Neural cell (in vitro differentiated cells): ENCODE measurements at regions not wholly inside any gene's neighbourhood (a gene's known extent, or its start where the extent isn't known, plus 50 kb on each side); places are given as distances from the start of the nearest gene placed in this dataset.

Experiments used
- H2AFZ ChIP-seq: fragments of 200-600, 300-800 bp; sonication (generic), shearing (Covaris generic); 2 replicates; pipeline ENCODE4 v1.6.0; 2014; ENCODE audit warnings: low read depth, mild to moderate bottlenecking, antibody characterized with exemption, low read length, moderate library complexity
- H3F3A ChIP-seq: fragments of 200-600 bp; shearing (Covaris generic); 2 replicates; pipeline ENCODE4 v1.6.1; 2016; ENCODE audit warnings: mild to moderate bottlenecking, moderate library complexity, mixed read lengths, antibody characterized with exemption, low read length; ENCODE audit not compliant: insufficient read depth, poor library complexity, severe bottlenecking
- H3K27ac ChIP-seq: fragments of 200-600, 300-800 bp; sonication (generic), shearing (Covaris generic); 2 replicates; pipeline ENCODE4 v1.5.1; 2014; ENCODE audit warnings: mild to moderate bottlenecking, low read length, moderate library complexity
- H3K27me3 ChIP-seq: fragments of 300-800, 200-600 bp; sonication (generic), shearing (Covaris generic); 2 replicates; pipeline ENCODE4 v1.6.0; 2014; ENCODE audit warnings: mild to moderate bottlenecking, low read depth, low read length, moderate library complexity; ENCODE audit not compliant: insufficient read depth
- H3K36me3 ChIP-seq: fragments of 300-800, 200-600 bp; sonication (generic), shearing (Covaris generic); 2 replicates; pipeline ENCODE4 v1.5.1; 2014; ENCODE audit warnings: mild to moderate bottlenecking, antibody characterized with exemption, low read length, moderate library complexity; ENCODE audit not compliant: insufficient read depth
- H3K4me2 ChIP-seq: fragments of 300-800, 200-600 bp; sonication (generic), shearing (Covaris generic); 2 replicates; pipeline ENCODE4 v1.6.0; 2014; ENCODE audit warnings: mild to moderate bottlenecking, low read length
- H3K4me3 ChIP-seq: fragments of 300-800, 200-600 bp; sonication (generic), shearing (Covaris generic); 2 replicates; pipeline ENCODE4 v1.5.1; 2014; ENCODE audit warnings: mild to moderate bottlenecking, low read length, moderate library complexity
- H3K79me2 ChIP-seq: fragments of 200-600 bp; shearing (Covaris generic); replicated peaks from 2 replicates; pipeline ENCODE4 v1.6.0; 2014; ENCODE audit warnings: mild to moderate bottlenecking, low read length, moderate library complexity; ENCODE audit not compliant: insufficient read depth
- H3K9ac ChIP-seq: fragments of 300-800, 200-600 bp; sonication (generic), shearing (Covaris generic); 2 replicates; pipeline ENCODE4 v1.6.1; 2016; ENCODE audit warnings: mild to moderate bottlenecking, low read length, mixed read lengths
- H3K9me2 ChIP-seq: fragments of 200-600 bp; shearing (Covaris generic); 2 replicates; pipeline ENCODE4 v1.6.1; 2016; ENCODE audit warnings: mild to moderate bottlenecking, low read length, mixed read lengths; ENCODE audit not compliant: insufficient read depth
- H3K9me3 ChIP-seq: fragments of 200-600, 300-800 bp; sonication (generic), shearing (Covaris generic); 2 replicates; pipeline ENCODE4 v1.6.1; 2016; ENCODE audit warnings: mild to moderate bottlenecking, mixed run types, low read length, moderate library complexity, mixed read lengths
- H4K20me1 ChIP-seq: fragments of 200-600 bp; shearing (Covaris generic); 2 replicates; pipeline ENCODE4 v1.6.1; 2016; ENCODE audit warnings: mild to moderate bottlenecking, mixed run types; ENCODE audit not compliant: insufficient read depth
- EP300 ChIP-seq: fragments of 450-650 bp; conservative IDR thresholded peaks from 2 replicates; pipeline ENCODE4 v1.6.1; 2014; ENCODE audit warnings: antibody characterized with exemption, mild to moderate bottlenecking, moderate library complexity; ENCODE audit not compliant: poor library complexity, severe bottlenecking
- EZH2 ChIP-seq: fragments of 200-600, 300-800 bp; shearing (Covaris generic), sonication (generic); IDR thresholded peaks from 2 replicates; pipeline ENCODE4 v1.6.1; 2014; ENCODE audit warnings: antibody characterized with exemption, low read length, borderline replicate concordance, mild to moderate bottlenecking; ENCODE audit not compliant: insufficient read depth, poor library complexity, severe bottlenecking
- MXI1 ChIP-seq: fragments of 450-650 bp; conservative IDR thresholded peaks from 2 replicates; pipeline ENCODE4 v1.6.1; 2014; ENCODE audit warnings: antibody characterized with exemption, mild to moderate bottlenecking; ENCODE audit not compliant: poor library complexity, severe bottlenecking
- POLR2AphosphoS5 ChIP-seq: IDR thresholded peaks from 2 replicates; pipeline ENCODE4 v1.6.1; 2012
- RAD21 ChIP-seq: fragments of 450-650 bp; conservative IDR thresholded peaks from 2 replicates; pipeline ENCODE4 v1.6.1; 2014; ENCODE audit warnings: antibody characterized with exemption, mild to moderate bottlenecking, moderate library complexity
- REST ChIP-seq: IDR thresholded peaks from 2 replicates; pipeline ENCODE4 v1.6.1; 2012; ENCODE audit warnings: borderline replicate concordance
- SMC3 ChIP-seq: fragments of 450-650 bp; conservative IDR thresholded peaks from 2 replicates; pipeline ENCODE4 v1.6.1; 2014; ENCODE audit warnings: antibody characterized with exemption, mild to moderate bottlenecking, moderate library complexity; ENCODE audit not compliant: poor library complexity
- TAF1 ChIP-seq: IDR thresholded peaks from 2 replicates; pipeline ENCODE4 v1.6.1; 2012; ENCODE audit warnings: low read depth
- TF ChIP-seq, protein P1 (sequence below): fragments of 450-650 bp; IDR thresholded peaks from 2 replicates; pipeline ENCODE4 v1.5.1; 2014; ENCODE audit warnings: antibody characterized with exemption, mild to moderate bottlenecking, moderate library complexity; ENCODE audit not compliant: poor library complexity, severe bottlenecking

GRCh38 chr21:34198231-34199120 lies 125.1 kb downstream of the MRPS6 start:
- H3K27ac ChIP-seq = no peak overlapping the region
- H3K36me3 ChIP-seq = no peaks in the 10 kb centered on the region
- H3K79me2 ChIP-seq = no peaks in the 10 kb centered on the region
- H3K4me2 ChIP-seq = no peak overlapping the region
- H3K27me3 ChIP-seq = no peaks in the 10 kb centered on the region
- H3K9me3 ChIP-seq = no peaks in the 10 kb centered on the region
- H3K9me2 ChIP-seq = no peaks in the 10 kb centered on the region
- H3F3A ChIP-seq = no peaks in the 10 kb centered on the region
- no peak overlapping the region for H3K9ac ChIP-seq
- H2AFZ ChIP-seq = no peak overlapping the region
- TF ChIP-seq SMC3 (no peak), REST (no peak), TAF1 (no peak), RAD21 (no peak)
- no peaks in the 10 kb centered on the region for H4K20me1 ChIP-seq
- H3K4me3 ChIP-seq = no peak overlapping the region

DNA sequence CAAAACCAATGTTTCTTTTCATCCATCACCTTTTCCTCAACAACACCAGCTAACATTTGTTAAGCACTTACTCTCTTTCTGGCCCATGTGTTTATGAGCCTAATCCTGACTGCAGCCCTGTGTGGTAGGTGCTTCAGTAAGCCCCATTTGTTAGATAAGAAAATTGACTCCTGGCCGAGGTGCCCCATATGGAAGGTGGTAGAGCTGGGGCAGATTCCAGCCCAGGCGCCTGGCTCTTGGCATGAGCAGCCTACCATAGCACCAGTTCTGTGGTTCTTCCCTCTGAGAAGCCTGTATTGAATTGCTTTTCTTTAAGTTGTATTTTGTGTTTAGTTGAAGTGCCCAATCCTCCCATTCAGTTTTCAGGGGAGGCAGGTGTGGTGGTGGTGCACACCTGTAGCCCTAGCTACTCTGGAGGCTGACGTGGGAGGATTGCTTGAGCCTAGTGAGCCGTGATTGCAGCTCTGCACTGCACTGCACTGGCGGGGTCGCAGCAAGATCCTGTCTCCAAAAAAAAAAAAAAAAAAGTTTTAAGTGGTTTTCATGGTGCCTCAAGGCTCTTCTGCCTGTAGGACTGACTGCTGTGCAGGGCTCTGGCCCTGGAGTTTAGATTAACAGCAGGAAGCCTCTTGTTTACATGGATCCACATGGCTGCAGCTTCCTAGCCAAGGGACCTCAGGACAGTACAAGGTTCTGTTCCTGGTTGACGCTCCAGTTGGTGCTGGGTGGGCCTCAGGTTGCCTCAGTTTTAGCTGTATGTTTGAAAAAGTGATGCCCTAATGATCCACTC lies 125.9 kb downstream of the MRPS6 start:
- Histone ChIP-seq H3K4me2 (no peak overlapping the region), H3K9me3 (no peaks in the 10 kb centered on the region), H3K36me3 (no peaks in the 10 kb centered on the region), H2AFZ (no peak overlapping the region), H3K9ac (no peak overlapping the region), H3K27me3 (no peaks in the 10 kb centered on the region), H3K27ac (no peak overlapping the region), H4K20me1 (no peaks in the 10 kb centered on the region), H3K9me2 (no peaks in the 10 kb centered on the region), H3K79me2 (no peaks in the 10 kb centered on the region), H3K4me3 (no peak overlapping the region), H3F3A (no peaks in the 10 kb centered on the region)
- no peak for TF ChIP-seq MXI1
- TF ChIP-seq TAF1 = no peak
- no peak for TF ChIP-seq REST
- no peak for TF ChIP-seq EP300
- TF ChIP-seq POLR2AphosphoS5 = no peak
- no peak for TF ChIP-seq EZH2
- TF ChIP-seq, protein P1, sequence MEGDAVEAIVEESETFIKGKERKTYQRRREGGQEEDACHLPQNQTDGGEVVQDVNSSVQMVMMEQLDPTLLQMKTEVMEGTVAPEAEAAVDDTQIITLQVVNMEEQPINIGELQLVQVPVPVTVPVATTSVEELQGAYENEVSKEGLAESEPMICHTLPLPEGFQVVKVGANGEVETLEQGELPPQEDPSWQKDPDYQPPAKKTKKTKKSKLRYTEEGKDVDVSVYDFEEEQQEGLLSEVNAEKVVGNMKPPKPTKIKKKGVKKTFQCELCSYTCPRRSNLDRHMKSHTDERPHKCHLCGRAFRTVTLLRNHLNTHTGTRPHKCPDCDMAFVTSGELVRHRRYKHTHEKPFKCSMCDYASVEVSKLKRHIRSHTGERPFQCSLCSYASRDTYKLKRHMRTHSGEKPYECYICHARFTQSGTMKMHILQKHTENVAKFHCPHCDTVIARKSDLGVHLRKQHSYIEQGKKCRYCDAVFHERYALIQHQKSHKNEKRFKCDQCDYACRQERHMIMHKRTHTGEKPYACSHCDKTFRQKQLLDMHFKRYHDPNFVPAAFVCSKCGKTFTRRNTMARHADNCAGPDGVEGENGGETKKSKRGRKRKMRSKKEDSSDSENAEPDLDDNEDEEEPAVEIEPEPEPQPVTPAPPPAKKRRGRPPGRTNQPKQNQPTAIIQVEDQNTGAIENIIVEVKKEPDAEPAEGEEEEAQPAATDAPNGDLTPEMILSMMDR = no peak
- TF ChIP-seq SMC3 = no peak
- no peak for TF ChIP-seq RAD21
